Neural progenitor cell (in vitro differentiated cells): ENCODE measurements at regions not wholly inside any gene's neighbourhood (a gene's known extent, or its start where the extent isn't known, plus 50 kb on each side); places are given as distances from the start of the nearest gene placed in this dataset.

Experiments used
- CTCF ChIP-seq: fragments of 200-600 bp; sonication (generic); IDR thresholded peaks from 2 replicates; pipeline ENCODE4 v1.5.1; 2017; ENCODE audit warnings: antibody characterized with exemption, mild to moderate bottlenecking
- EZH2 ChIP-seq: fragments of 200-600 bp; sonication (generic); IDR thresholded peaks from 2 replicates; pipeline ENCODE4 v1.6.1; 2017; ENCODE audit warnings: antibody characterized with exemption, mild to moderate bottlenecking, moderate library complexity
- EZH2phosphoT487 ChIP-seq: fragments of 200-600 bp; sonication (generic); IDR thresholded peaks from 2 replicates; pipeline ENCODE4 v1.6.1; 2017; ENCODE audit warnings: antibody characterized with exemption

GRCh38 chrX:131840799-131841495 lies 182.2 kb upstream of the STK26 start:
- TF ChIP-seq CTCF (no peak), EZH2phosphoT487 (no peak), EZH2 (no peak)
